Liver (tissue), 8 donors: ENCODE measurements at regions not wholly inside any gene's neighbourhood (a gene's known extent, or its start where the extent isn't known, plus 50 kb on each side); places are given as distances from the start of the nearest gene placed in this dataset.

Experiments
- DNase-seq: peaks from one replicate; pipeline ENCODE4 v3.0.0-alpha.2; 2017; ENCODE audit warnings: low spot score
- H3K27ac ChIP-seq, 2 donors: one replicate each; pipeline ENCODE4 v1.7.0; 2013; ENCODE audit warnings: inconsistent platforms in 2 of 2, low read length in 2 of 2, control low read depth in 1 of 2, low read depth in 1 of 2, mild to moderate bottlenecking in 1 of 2
- H3K27me3 ChIP-seq, 4 donors: one replicate each; pipeline versions ENCODE4 v1.6.1 to v1.7.0; 2013; ENCODE audit warnings: low read length in 3 of 4, inconsistent platforms in 1 of 4, mild to moderate bottlenecking in 1 of 4, moderate library complexity in 1 of 4; ENCODE audit not compliant: control insufficient read depth in 4 of 4, insufficient read depth in 4 of 4
- H3K36me3 ChIP-seq, 4 donors: one replicate each; pipeline versions ENCODE4 v1.6.1 to v1.7.0; 2013; ENCODE audit warnings: low read length in 3 of 4, mild to moderate bottlenecking in 3 of 4, low read depth in 1 of 4, moderate library complexity in 1 of 4; ENCODE audit not compliant: control insufficient read depth in 4 of 4, insufficient read depth in 3 of 4
- H3K4me1 ChIP-seq, 4 donors: one replicate each; pipeline versions ENCODE4 v1.6.1 to v1.7.0; 2013; ENCODE audit warnings: low read length in 3 of 4, mild to moderate bottlenecking in 3 of 4, moderate library complexity in 1 of 4; ENCODE audit not compliant: control insufficient read depth in 4 of 4, insufficient read depth in 4 of 4
- H3K4me3 ChIP-seq, 3 donors: one replicate each; pipeline versions ENCODE4 v1.6.1 to v1.7.0; 2013; ENCODE audit warnings: low read length in 3 of 3, control low read depth in 1 of 3, low read depth in 1 of 3, mild to moderate bottlenecking in 1 of 3
- H3K9ac ChIP-seq, 2 donors: one replicate each; pipeline ENCODE4 v1.7.0; 2013; ENCODE audit warnings: low read length in 2 of 2, mild to moderate bottlenecking in 2 of 2, moderate library complexity in 2 of 2, control low read depth in 1 of 2, low read depth in 1 of 2
- H3K9me3 ChIP-seq, 4 donors: one replicate each; pipeline versions ENCODE4 v1.6.1 to v1.7.0; 2013; ENCODE audit warnings: low read length in 3 of 4; ENCODE audit not compliant: control insufficient read depth in 4 of 4
- EGR1 ChIP-seq, 2 donors: IDR thresholded peaks; 2 replicates each; pipeline ENCODE4 v1.6.1; 2016 to 2018; ENCODE audit warnings: antibody characterized with exemption in 2 of 2, low read depth in 2 of 2
- FOXA1 ChIP-seq: IDR thresholded peaks from 2 replicates; pipeline ENCODE4 v1.6.1; 2016; ENCODE audit warnings: antibody characterized with exemption
- FOXA2 ChIP-seq: IDR thresholded peaks from 2 replicates; pipeline ENCODE4 v1.6.1; 2016; ENCODE audit warnings: antibody characterized with exemption
- GABPA ChIP-seq, 2 donors: IDR thresholded peaks in 1 of 2; conservative IDR thresholded peaks in 1 of 2; 2 replicates each; pipeline ENCODE4 v1.6.1; 2016; ENCODE audit warnings: antibody characterized with exemption in 2 of 2, mild to moderate bottlenecking in 1 of 2, moderate library complexity in 1 of 2
- HNF4A ChIP-seq, 2 donors: conservative IDR thresholded peaks; 2 replicates each; pipeline ENCODE4 v1.6.1; 2016; ENCODE audit warnings: antibody characterized with exemption in 2 of 2, mild to moderate bottlenecking in 2 of 2
- HNF4G ChIP-seq: IDR thresholded peaks from 2 replicates; pipeline ENCODE4 v1.6.1; 2016; ENCODE audit warnings: antibody characterized with exemption
- JUND ChIP-seq, 2 donors: IDR thresholded peaks; 2 replicates each; pipeline ENCODE4 v1.6.1; 2016; ENCODE audit warnings: antibody characterized with exemption in 2 of 2
- NR2F2 ChIP-seq: IDR thresholded peaks from 2 replicates; pipeline ENCODE4 v1.6.1; 2016; ENCODE audit warnings: antibody characterized with exemption
- RAD21 ChIP-seq, 2 donors: IDR thresholded peaks; 2 replicates each; pipeline ENCODE4 v1.6.1; 2016; ENCODE audit warnings: antibody characterized with exemption in 2 of 2, mild to moderate bottlenecking in 2 of 2
- RXRA ChIP-seq, 2 donors: IDR thresholded peaks; 2 replicates each; pipeline ENCODE4 v1.6.1; 2017 to 2018; ENCODE audit warnings: antibody characterized with exemption in 2 of 2, mild to moderate bottlenecking in 1 of 2
- SP1 ChIP-seq: IDR thresholded peaks from 2 replicates; pipeline ENCODE4 v1.6.1; 2018; ENCODE audit warnings: antibody characterized with exemption, mild to moderate bottlenecking
- TAF1 ChIP-seq: conservative IDR thresholded peaks from 2 replicates; pipeline ENCODE4 v1.6.1; 2016; ENCODE audit warnings: antibody characterized with exemption, mild to moderate bottlenecking
- YY1 ChIP-seq: IDR thresholded peaks from 2 replicates; pipeline ENCODE4 v1.6.1; 2016; ENCODE audit warnings: antibody characterized with exemption, mild to moderate bottlenecking
- WGBS: extraction: QIAGEN DNeasy Blood & Tissue Kit; methylation state at CpG from one replicate; pipeline ENCODE4 v1.1.7; 2013; 5-methylcytosine and 5-hydroxymethylcytosine counted together
- TF ChIP-seq, protein P1 (sequence below): IDR thresholded peaks from 2 replicates; pipeline ENCODE4 v1.6.1; 2016; ENCODE audit warnings: antibody characterized with exemption
- TF ChIP-seq, protein P2 (sequence below): fragments of 150-350 bp; IDR thresholded peaks from 2 replicates; pipeline ENCODE4 v1.5.1; 2017; ENCODE audit warnings: improper control_type of control experiment, low read depth, low read length; ENCODE audit not compliant: missing input control
- TF ChIP-seq, protein P3 (sequence below): IDR thresholded peaks from 2 replicates; pipeline ENCODE4 v1.6.1; 2016; ENCODE audit warnings: antibody characterized with exemption
- TF ChIP-seq, protein P4 (sequence below): IDR thresholded peaks from 2 replicates; pipeline ENCODE4 v1.6.1; 2016; ENCODE audit warnings: antibody characterized with exemption, mild to moderate bottlenecking
- TF ChIP-seq, protein P5 (sequence below): IDR thresholded peaks from 2 replicates; pipeline ENCODE4 v1.6.1; 2016; ENCODE audit warnings: antibody characterized with exemption
- donor health status: healthy.
- donor health status: healthy.
- donor health status: healthy.
- donor health status: healthy.
- donor health status: healthy.

DNA sequence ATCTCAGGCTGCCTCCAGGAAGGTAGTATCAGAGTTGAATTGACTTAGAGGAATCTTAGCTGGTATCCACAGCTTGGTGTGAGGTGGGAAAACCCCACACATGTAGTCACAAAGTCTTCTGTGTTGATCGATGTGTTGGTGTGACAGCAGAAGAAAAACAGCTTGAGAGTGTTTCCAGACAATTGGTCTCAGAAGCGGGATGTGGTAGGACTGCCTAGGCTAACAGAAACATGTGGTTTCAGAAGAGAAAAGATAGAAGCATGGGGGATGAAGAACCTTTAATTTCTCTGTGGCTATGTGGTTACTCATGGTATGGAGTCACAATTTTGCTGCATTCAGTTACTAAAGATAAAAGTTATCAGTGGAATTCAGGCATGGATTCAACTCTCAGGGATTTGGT, 134.7 kb upstream of the SLITRK5 start:
- no peaks in the 10 kb centered on the region for H3K36me3 ChIP-seq
- peaks cover 0 to 3% (median 0%) of the 10 kb centered on the region in 4 donors for H3K27me3 ChIP-seq
- H3K9me3 ChIP-seq = no peaks in the 10 kb centered on the region
- TF ChIP-seq, protein P1, sequence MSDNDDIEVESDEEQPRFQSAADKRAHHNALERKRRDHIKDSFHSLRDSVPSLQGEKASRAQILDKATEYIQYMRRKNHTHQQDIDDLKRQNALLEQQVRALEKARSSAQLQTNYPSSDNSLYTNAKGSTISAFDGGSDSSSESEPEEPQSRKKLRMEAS = no peak
- no peak for TF ChIP-seq FOXA2
- no peak for TF ChIP-seq HNF4A (conservative IDR thresholded peaks at IDR 0.05)
- TF ChIP-seq, protein P2, sequence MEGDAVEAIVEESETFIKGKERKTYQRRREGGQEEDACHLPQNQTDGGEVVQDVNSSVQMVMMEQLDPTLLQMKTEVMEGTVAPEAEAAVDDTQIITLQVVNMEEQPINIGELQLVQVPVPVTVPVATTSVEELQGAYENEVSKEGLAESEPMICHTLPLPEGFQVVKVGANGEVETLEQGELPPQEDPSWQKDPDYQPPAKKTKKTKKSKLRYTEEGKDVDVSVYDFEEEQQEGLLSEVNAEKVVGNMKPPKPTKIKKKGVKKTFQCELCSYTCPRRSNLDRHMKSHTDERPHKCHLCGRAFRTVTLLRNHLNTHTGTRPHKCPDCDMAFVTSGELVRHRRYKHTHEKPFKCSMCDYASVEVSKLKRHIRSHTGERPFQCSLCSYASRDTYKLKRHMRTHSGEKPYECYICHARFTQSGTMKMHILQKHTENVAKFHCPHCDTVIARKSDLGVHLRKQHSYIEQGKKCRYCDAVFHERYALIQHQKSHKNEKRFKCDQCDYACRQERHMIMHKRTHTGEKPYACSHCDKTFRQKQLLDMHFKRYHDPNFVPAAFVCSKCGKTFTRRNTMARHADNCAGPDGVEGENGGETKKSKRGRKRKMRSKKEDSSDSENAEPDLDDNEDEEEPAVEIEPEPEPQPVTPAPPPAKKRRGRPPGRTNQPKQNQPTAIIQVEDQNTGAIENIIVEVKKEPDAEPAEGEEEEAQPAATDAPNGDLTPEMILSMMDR = no peak
- TF ChIP-seq SP1 = no peak
- 70% methylated on average over 2 of the region's 2 CpGs for WGBS
- no peak overlapping the region for H3K9ac ChIP-seq
- H3K4me1 ChIP-seq = no peaks in the 10 kb centered on the region
- no peak overlapping the region for H3K4me3 ChIP-seq
- H3K27ac ChIP-seq = no peak overlapping the region
- no peak for DNase-seq

DNA sequence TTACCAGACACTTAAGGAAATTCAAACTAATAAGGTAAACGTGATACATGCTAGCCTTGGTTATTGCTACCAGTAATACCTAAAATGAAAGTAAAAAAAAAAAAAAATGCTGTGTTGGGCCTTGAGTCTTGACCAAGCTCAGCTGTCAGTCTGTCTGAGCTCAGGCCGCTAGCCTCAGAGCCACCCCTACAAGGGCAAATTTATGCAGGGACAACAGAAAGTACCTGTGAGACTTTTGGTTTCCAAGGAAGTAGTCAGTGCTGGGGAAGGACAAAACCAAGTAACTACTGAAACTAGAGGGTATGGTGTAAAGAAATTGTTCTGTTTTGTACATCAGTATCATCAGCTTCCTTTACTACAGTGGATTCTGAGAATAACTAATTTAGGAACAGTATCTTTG, 134.3 kb upstream of the SLITRK5 start:
- Histone ChIP-seq H3K9me3 (no peaks in the 10 kb centered on the region), H3K4me1 (no peaks in the 10 kb centered on the region), H3K36me3 (no peaks in the 10 kb centered on the region), H3K9ac (no peak overlapping the region), H3K27ac (no peak overlapping the region), H3K4me3 (no peak overlapping the region), H3K27me3 (peaks cover 0 to 3% (median 0%) of the 10 kb centered on the region in 4 donors)
- DNase-seq = no peak
- TF ChIP-seq, protein P2 = no peak
- no peak for TF ChIP-seq YY1
- no peak for TF ChIP-seq HNF4A (conservative IDR thresholded peaks at IDR 0.05)
- no peak for TF ChIP-seq GABPA (IDR thresholded peaks at IDR 0.05 in 1 of 2, conservative IDR thresholded peaks at IDR 0.05 in 1 of 2)
- TF ChIP-seq, protein P3, sequence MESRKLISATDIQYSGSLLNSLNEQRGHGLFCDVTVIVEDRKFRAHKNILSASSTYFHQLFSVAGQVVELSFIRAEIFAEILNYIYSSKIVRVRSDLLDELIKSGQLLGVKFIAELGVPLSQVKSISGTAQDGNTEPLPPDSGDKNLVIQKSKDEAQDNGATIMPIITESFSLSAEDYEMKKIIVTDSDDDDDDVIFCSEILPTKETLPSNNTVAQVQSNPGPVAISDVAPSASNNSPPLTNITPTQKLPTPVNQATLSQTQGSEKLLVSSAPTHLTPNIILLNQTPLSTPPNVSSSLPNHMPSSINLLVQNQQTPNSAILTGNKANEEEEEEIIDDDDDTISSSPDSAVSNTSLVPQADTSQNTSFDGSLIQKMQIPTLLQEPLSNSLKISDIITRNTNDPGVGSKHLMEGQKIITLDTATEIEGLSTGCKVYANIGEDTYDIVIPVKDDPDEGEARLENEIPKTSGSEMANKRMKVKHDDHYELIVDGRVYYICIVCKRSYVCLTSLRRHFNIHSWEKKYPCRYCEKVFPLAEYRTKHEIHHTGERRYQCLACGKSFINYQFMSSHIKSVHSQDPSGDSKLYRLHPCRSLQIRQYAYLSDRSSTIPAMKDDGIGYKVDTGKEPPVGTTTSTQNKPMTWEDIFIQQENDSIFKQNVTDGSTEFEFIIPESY = no peak
- no peak for TF ChIP-seq TAF1
- no peak for TF ChIP-seq JUND (IDR thresholded peaks at IDR 0.05)
- TF ChIP-seq NR2F2 = no peak
- TF ChIP-seq, protein P1 = no peak
- no peak for TF ChIP-seq EGR1 (IDR thresholded peaks at IDR 0.05; ENCODE audit: low read depth in 2 of 2)
- TF ChIP-seq, protein P4, sequence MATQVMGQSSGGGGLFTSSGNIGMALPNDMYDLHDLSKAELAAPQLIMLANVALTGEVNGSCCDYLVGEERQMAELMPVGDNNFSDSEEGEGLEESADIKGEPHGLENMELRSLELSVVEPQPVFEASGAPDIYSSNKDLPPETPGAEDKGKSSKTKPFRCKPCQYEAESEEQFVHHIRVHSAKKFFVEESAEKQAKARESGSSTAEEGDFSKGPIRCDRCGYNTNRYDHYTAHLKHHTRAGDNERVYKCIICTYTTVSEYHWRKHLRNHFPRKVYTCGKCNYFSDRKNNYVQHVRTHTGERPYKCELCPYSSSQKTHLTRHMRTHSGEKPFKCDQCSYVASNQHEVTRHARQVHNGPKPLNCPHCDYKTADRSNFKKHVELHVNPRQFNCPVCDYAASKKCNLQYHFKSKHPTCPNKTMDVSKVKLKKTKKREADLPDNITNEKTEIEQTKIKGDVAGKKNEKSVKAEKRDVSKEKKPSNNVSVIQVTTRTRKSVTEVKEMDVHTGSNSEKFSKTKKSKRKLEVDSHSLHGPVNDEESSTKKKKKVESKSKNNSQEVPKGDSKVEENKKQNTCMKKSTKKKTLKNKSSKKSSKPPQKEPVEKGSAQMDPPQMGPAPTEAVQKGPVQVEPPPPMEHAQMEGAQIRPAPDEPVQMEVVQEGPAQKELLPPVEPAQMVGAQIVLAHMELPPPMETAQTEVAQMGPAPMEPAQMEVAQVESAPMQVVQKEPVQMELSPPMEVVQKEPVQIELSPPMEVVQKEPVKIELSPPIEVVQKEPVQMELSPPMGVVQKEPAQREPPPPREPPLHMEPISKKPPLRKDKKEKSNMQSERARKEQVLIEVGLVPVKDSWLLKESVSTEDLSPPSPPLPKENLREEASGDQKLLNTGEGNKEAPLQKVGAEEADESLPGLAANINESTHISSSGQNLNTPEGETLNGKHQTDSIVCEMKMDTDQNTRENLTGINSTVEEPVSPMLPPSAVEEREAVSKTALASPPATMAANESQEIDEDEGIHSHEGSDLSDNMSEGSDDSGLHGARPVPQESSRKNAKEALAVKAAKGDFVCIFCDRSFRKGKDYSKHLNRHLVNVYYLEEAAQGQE = no peak
- TF ChIP-seq FOXA2 = no peak
- TF ChIP-seq FOXA1 = no peak
- no peak for TF ChIP-seq HNF4G
- no peak for TF ChIP-seq RXRA (IDR thresholded peaks at IDR 0.05)
- TF ChIP-seq RAD21 (IDR thresholded peaks at IDR 0.05) = no peak
- TF ChIP-seq SP1 = no peak
- TF ChIP-seq, protein P5, sequence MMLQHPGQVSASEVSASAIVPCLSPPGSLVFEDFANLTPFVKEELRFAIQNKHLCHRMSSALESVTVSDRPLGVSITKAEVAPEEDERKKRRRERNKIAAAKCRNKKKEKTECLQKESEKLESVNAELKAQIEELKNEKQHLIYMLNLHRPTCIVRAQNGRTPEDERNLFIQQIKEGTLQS = no peak
- 61% methylated on average over 2 of the region's 2 CpGs for WGBS
